GM18508 (cell line): ENCODE measurements at regions not wholly inside any gene's neighbourhood (a gene's known extent, or its start where the extent isn't known, plus 50 kb on each side); places are given as distances from the start of the nearest gene placed in this dataset.
A peak's percentile ranks its signal among the peaks of the same experiment; 100 is the strongest.

Experiments used
- ATAC-seq: cut with Tn5 transposase; IDR thresholded peaks from one replicate; pipeline ENCODE4 v1.9.1; 2021; ENCODE audit warnings: moderate number of reproducible peaks; ENCODE audit not compliant: insufficient read depth, unreplicated experiment

DNA sequence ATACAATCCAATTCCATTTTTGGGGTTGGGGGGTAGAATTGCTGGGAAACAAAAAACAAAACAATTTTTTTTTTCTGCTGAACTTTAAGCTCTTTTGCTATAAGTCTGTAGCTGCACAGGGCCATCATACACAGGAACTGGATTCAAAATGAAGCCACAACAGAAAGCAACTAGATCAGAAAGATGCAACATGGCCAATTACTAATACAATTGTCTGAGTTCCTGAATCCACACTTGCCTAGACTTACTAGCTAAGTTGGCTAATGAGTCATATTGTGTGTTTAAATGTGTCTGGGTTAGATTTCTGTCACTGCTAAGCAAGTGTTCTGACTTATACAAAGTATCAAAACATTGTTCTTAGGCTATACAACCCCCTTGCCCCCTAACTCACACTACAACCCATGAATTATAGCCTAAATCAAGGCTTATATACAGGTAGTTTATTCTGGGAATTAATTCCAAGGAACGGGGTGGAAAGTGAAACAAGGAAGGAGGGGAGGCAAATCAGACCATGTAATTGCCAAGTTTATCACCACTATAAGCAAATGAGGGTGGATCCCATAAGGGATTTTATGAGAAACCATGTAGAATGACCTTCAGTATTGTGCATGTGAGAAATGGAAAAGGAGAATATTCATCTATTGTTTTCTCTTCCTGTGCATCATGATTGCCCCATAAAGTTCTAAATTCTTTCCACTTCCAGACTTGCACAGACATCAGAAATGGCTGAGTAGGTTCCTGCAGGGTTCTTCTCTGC, 337.9 kb upstream of the SORCS1 start:
- no peak for ATAC-seq

DNA sequence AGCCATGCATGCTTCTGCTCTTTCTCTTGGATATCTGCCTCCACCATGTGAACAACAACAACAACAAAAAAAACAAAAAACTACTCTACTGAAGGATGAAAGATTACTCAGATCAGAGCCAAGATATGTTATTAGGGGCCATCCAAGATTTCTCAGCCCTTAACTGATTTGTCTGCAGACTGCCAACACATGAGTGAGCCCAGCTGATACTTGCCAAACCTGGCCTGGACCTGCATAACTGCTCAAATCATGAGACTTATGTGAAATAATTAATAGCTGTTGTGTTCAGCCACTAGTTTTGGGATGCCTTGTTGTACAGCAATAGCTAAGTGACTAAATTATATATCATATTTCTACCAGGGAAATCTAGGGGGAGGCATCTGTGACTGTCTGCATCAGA, 334.5 kb upstream of the SORCS1 start:
- ATAC-seq, result no peak

DNA sequence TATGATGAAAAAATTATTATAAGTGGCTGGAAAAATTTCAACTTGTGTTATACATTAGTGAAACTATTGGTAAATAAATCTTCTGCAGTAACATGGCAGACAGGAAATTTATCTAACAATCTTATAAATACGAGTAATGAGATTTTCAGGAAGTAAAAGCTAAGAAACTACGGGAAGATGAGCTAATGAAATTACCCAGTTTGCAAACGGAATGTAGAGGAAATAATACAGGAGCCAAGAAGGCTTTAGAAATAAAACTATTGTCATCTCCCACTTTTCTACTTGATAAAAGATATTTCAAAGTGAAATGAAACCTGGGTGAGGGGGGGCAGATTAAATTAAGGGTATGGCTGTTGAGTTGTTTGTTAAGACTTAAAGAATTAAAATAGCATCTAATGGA, 332.5 kb upstream of the SORCS1 start:
- no peak for ATAC-seq

DNA sequence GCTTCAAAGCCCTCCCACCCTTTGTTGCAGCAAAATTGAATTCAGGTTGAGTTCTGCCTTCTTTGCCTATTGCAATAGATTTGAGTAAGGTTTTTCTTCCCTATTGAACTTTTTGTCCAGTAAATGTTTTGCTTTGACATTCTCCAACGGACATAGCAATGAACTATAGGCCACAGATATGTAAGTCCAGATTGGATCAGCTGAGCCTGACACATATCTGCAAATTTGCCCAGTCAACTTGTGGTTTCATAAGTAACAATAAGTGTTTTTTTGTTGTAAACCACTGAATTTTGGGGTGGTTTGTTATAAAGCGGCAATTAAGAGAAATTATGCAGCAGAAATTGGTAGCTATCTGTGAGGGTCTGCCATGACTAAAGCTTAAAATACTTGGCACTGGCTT, 332.1 kb upstream of the SORCS1 start:
- ATAC-seq, result no peak

DNA sequence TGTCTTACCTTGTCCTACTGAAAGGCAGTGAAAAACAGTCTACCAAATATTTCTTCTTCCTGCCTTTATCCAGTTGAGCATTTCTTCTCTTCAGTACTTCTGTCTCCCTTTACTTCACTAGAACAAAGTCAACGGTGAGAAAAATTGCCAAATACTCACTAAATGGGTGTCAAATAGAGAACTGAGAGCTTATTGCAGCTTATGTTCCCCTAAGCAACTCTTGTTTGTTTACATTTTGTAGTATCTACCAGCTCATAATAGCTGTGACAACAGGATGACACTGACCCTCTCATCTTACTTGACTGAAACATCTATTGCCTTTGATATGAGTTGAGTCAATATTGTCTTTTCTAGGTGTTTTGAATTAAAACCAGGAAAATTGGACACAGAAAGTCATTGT, 327.9 kb upstream of the SORCS1 start:
- no peak for ATAC-seq

DNA sequence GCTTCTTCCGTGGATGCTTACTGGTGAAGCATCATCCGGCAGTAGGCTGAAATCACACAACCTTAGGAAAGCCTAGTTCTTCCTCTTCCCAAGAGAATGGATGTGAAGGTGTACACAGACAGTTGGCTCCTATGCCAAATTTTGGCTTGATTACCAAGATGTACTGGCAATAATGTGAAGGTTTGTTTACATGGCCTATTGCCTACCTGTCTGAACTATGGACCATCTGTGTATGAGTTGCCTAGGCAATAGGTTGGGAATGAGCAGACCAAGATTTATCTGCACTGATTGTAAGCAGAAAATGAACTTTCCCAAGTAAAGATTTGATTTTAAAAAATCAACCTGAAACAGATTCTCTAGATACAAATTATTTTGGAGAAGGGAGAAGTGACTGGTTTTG, 325.9 kb upstream of the SORCS1 start:
- no peak for ATAC-seq

DNA sequence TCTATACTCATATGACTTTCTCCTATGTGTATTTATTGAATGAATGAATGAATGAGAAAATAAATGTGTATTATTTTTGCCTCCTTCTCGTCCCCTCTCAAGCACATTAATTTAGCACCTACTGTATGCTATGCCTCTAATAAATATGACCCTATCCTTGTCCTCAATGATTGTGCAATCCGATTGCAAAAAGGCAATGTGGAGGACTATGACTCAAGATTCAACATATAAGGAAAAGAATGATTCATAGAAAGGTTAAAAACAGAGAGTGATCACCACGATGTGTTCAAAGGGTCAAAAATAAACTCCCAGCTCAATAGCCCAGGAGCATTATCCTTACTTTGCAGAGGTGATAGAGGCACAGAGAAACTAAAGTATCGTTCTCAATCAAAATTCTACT, 322.8 kb upstream of the SORCS1 start:
- no peak for ATAC-seq

DNA sequence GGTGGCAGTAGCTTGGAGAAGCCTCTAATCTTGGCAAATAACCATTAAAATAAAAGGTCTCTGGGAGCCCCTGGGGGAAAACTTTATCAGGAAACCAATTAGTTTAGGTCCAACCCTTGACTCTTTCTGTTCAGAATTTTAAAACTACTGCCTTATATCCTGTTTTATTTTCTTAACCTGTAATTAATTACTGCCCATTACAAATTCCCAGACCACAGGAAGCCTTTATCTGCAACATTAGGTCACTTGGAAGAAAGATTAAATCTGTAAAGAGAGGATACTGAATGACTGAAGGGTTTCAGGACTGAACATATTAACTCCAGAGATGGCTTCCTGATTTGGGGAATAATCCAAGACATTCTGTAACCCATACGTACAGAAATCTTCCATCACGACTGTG, 320.5 kb upstream of the SORCS1 start:
- ATAC-seq, result no peak

DNA sequence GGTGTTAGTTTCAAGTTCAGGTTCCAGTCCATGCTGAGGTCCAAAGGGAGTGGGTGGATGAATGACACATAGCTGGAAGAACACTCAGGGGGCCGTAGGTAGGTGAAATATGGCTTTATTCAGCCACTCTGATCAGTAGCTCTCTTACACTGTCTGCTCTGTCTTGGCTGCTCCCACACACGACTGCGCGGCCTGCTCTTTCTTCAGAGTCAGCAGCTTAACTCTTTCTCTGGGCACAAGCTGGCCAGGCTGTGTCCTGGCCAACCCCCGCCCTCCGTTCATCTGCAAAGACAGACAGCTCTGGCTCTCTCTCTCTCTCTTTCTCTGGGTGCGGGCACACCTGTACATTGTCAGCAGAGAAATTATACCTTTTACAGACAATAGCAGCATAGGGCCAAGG, 317.4 kb upstream of the SORCS1 start:
- ATAC-seq, result no peak

DNA sequence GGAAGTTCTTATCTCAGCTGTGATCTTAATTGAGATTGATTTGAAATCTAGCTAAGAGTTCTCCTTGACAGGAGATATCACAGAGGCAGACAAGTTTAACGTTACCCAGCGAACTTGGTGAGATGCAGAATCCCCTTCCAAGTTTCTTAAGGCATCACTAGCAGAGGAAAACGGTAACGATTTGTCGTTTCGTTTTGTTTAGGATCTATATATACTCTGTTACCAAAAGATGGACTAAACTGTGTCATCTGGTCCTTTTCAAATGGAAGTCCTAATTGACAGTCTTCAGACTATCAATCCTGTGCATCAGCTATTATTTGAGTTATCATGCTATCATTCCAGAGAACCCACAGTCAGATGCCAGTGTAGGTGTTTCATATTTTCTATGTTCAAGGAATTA, 316.7 kb upstream of the SORCS1 start:
- ATAC-seq, result no peak

DNA sequence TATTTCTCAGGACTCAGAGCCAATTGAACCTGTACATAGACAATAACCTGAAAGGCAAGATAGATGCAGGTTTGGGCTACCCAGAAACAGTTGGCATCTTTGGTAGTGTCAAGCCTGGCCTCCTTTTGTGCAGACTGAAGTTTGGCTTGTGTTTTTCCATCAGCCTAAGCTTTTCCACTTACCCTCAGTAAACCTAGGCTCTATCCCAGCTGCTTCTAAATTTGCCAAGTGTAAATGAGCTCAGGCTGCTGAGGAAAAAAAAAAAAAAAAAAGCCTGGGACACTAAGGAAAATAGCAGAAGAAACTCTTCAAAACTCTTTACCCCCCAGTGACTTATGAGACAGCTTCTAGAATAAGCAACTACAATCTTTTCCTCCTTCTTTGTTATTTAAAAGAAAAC, 316.3 kb upstream of the SORCS1 start:
- ATAC-seq, result no peak

DNA sequence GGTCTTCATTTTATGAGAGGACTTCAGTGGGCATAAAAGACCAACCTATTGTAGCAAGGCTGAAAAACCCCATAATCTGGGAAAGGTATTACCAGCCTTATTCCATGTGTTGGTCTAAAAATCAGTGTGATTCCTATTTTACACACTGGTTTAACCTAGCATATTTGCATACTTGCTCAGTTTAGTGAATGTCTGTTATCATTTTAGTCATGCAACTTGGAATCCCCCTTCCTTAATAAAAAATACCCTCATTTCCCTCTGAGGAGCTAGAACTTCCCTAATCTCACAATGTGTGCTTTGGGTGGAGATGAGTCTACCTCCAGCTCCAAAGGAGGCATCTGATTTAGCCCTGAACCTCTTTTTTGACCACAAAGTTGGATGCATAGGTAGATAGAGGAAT, 312.8 kb upstream of the SORCS1 start:
- ATAC-seq, result peak; percentile 73

DNA sequence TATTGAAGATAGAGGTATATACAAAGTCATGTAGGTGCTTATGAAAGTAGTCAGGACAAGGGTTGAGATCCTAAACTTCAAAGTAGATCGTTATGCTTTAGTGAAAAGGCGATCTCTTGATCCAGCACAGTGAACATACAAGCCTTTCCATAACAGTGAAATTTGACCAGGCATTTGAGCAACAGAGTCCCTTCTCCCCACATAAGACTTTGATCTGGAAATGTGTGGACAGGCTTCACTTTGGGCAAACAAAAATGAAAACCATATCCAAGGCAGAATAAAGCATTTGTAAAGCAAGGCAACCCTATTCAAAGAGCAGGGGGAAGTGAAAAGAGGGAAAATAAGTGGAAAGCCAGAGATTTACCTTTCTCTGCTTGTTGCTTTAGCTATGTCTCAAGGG, 311.9 kb upstream of the SORCS1 start:
- ATAC-seq, result no peak

DNA sequence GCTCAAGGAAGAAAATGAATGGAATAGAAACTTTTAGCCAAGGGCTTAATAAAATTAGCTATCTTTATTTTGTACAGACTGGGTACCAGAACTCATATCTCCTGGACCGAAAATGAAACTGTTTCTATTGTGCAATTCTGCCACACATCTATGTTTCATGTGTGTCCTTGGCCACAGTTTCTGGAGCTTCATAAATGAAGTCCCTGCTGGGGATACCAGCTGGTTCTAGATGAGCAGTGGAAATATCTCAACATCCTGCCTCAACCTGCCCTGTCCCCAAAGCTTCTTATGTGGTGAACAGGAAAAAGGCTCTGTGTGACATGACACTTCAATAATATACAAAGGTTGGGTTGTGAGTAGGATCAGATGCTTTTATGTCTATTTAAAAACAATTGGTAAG, 310.1 kb upstream of the SORCS1 start:
- no peak for ATAC-seq

DNA sequence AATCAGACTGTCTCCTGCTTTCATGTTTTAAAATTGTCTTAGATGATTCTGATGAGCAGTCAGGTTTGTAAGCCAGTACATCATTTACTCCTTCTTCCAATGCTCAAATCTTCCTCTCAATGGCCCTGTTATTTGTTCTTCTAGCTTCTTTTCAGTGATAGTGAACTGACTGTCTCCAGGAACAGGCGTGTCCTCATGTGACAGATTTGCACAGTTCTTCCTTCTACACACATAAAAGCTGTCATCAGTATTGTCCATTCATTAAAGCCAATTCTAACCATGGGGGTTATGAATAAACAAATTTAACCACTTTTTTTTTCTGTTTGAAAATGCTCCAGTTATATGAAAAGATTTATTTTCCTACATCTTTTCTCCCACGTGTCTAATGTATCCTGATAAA, 308.7 kb upstream of the SORCS1 start:
- ATAC-seq, result no peak

DNA sequence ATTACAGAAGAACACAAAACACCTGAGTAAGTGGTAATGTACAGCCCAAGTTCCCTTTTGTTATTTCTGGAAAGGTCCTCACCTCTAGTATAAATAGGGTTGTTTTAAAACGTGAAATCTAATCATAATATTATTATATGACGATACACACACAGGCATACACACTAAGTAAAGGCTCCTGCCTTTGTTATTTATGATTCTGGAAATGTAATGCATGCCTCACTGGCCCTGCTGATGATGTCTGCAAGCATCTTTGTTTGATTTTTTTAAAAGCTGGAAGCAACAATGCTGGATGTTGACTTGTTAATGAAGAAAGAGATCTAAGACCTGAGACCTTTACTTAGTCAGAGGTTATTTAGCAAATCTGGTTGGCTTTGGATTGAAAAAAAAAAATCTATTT, 307.4 kb upstream of the SORCS1 start:
- ATAC-seq, result no peak

DNA sequence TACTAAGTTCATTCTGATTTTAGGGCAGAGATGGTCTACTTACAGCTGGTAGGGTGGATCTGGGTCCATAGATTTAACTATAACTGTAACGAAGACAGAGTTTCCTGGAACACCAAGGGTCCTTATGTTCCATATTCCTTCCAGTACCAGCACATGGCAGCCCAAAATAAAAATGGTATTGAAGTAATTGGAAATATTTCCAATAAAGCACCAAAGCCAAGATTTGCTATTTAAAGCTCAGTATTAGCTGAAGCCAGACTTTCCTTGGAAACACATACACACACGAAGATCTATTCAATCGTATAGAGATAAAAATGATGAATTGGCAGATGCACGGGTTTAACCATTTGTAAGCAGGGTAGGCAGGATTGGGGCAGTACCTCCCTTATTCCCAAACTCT, 289.1 kb upstream of the SORCS1 start:
- no peak for ATAC-seq

DNA sequence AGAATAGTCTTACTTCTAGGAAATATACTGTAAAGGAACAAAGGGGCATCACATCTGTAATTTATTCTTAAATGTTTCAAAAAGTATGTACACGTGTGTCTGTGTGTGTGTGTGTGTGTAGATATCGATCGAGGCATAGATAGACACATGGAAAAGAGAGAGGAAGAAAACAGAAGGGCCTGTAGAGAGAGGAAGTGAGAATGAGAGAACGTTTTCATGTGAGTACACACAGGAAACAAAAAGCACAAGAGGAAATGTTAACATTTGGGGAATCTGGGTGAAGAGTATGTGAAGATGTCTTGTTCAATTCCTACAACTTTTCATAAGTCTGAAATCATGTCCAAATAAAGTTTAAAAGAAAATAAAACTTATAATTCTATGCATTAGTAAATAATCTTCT, 286.5 kb upstream of the SORCS1 start:
- no peak for ATAC-seq

DNA sequence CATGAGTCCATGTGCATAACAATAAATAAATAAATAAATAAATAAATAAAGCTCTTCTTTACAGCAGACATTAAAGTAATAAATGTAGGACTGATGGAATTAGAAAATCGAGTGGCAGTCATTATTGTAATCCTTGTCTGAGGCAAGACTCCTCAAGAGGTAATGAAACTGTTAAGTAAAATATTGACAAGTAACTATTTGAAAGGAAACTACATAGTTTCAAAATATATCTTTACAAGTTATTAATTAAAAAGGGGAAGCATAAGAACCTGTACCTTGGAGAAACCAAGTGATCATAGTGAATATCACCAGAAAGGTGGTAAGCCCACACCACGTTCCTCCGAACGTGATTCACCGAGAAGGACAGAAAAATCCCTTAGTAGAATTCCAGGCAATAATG, 285.6 kb upstream of the SORCS1 start:
- ATAC-seq, result peak; percentile 56

DNA sequence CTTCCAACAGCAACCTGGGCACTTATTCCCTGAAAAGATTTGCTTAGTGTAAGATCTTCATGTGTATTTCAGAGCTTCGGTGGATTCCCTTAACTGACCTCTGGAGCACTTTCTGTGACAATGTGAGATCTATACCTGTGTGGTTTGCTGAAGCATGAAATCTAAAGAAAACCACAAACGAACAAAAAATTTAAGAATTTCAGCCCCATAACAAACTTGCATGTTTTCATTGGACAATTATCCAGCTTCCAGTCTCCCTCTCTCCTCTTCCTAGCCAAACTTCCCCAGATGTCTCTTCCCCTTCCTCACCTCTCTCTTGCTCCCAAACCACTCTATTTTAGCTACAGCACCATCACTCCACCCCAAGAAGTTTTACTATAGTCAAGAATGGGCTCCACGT, 279.9 kb upstream of the SORCS1 start:
- no peak for ATAC-seq

DNA sequence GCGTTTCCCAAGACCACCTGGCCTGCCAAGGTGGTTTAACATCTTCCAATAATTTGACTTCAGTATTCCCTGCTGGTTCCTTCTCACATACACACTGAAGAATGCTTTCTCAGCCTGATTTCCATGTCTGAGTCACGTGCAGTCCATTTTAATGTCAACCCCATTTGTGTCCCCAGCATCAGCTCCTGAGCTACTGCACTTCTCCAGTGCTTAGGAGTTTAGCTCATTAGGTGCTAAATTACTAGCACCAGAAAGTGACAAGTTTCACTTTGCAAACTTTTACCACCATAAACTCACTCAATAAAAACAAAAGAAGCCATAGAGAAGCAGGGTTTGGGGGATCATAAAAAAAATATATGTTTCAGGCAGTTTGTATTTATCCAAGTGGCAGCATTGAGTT, 279.3 kb upstream of the SORCS1 start:
- ATAC-seq, result no peak

DNA sequence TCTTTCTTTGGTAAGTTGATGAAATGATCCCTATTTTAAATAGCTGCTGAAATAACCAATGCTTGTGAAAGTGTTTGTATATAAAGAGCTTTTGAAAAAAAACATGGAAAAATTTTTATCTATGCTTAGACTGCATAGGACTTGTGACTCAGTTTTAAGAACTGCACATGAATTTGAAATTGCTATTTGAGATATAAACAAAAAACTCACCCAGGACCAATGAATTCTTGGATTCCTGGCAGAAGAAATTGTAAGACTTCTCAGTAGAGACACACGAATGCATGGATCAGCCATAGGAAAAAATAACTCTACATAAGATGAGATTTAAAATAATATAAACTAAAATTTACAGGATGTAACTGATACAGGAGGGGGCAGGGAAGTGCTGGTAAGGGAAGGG, 278.8 kb upstream of the SORCS1 start:
- no peak for ATAC-seq

DNA sequence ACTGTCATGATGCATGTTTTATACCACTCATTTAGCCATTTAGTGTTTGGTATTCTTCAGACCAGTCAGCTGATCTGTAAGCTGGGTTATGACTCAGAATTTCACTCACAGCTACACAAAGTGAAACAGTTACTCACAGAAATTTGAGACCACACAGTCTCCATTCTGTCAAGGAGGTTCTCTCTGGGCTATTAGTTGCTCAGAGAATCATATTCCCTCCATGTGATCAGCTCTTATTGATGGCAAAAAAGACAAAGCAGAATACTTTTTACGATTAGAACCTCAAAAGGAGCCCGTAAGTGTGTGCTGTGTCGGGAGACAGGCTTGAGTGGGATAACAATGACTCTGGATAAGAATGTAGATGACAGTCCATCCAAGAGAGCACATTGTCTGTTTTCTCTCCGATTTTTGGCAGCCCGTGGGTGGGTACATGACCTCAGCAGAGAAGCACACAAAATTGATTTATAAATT, 277.6 kb upstream of the SORCS1 start:
- ATAC-seq, result peak; percentile 97
